Type B pancreatic cell (in vitro differentiated cells): ENCODE measurements at regions not wholly inside any gene's neighbourhood (a gene's known extent, or its start where the extent isn't known, plus 50 kb on each side); places are given as distances from the start of the nearest gene placed in this dataset.

Source experiments
- DNase-seq: peaks from one replicate; pipeline ENCODE4 v3.0.0; 2021; ENCODE audit warnings: mixed read lengths; ENCODE audit not compliant: unreplicated experiment; ENCODE audit errors: extremely low spot score
- H3K27ac Mint-ChIP-seq: 2 replicates; pipeline ENCODE4 v1.8.0; 2021; ENCODE audit warnings: mild to moderate bottlenecking, mixed read lengths
- H3K27me3 Mint-ChIP-seq: 2 replicates; pipeline ENCODE4 v1.8.0; 2021; ENCODE audit warnings: mixed read lengths
- H3K36me3 Mint-ChIP-seq: 2 replicates; pipeline ENCODE4 v1.8.0; 2021; ENCODE audit warnings: mixed read lengths
- H3K4me1 Mint-ChIP-seq: one replicate; pipeline ENCODE4 v1.8.0; 2021; ENCODE audit warnings: mixed read lengths; ENCODE audit not compliant: unreplicated experiment
- H3K4me3 Mint-ChIP-seq: 2 replicates; pipeline ENCODE4 v1.8.0; 2021; ENCODE audit warnings: mild to moderate bottlenecking, mixed read lengths
- H3K9me3 Mint-ChIP-seq: 2 replicates; pipeline ENCODE4 v1.8.0; 2021; ENCODE audit warnings: mixed read lengths
- TF ChIP-seq, protein P1 (sequence below): fragments of 200-600 bp; sonication (generic); conservative IDR thresholded peaks from 2 replicates; pipeline ENCODE4 v1.5.0; 2021; ENCODE audit warnings: antibody characterized with exemption, mild to moderate bottlenecking

DNA sequence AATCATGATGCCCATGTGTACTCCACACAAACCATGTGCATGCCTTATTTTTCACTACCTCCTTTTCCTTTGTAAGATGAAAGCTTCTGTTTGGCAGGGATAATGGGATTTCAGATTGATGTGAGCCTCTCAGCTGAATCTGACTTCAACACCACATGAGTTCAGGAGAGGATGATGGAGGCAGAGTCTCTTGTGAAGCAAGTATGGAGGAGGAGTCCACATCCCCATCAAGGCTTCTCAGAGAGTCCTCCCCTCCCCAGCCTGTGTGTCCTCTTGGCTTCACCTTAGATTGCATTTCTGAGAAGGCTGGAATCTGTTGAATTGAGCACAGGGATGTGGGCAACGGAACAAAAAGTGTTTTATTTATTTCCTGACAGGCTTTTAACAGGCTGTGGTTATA lies 370.4 kb downstream of the FAT3 start:
- Mint-ChIP-seq H3K27ac (no peak overlapping the region), H3K27me3 (no peaks in the 10 kb centered on the region), H3K4me3 (no peak overlapping the region), H3K4me1 (peaks cover 27% of the 10 kb centered on the region), H3K9me3 (peaks cover 5% of the 10 kb centered on the region), H3K36me3 (peaks cover 9% of the 10 kb centered on the region)
- DNase-seq = no peak
- TF ChIP-seq, protein P1, sequence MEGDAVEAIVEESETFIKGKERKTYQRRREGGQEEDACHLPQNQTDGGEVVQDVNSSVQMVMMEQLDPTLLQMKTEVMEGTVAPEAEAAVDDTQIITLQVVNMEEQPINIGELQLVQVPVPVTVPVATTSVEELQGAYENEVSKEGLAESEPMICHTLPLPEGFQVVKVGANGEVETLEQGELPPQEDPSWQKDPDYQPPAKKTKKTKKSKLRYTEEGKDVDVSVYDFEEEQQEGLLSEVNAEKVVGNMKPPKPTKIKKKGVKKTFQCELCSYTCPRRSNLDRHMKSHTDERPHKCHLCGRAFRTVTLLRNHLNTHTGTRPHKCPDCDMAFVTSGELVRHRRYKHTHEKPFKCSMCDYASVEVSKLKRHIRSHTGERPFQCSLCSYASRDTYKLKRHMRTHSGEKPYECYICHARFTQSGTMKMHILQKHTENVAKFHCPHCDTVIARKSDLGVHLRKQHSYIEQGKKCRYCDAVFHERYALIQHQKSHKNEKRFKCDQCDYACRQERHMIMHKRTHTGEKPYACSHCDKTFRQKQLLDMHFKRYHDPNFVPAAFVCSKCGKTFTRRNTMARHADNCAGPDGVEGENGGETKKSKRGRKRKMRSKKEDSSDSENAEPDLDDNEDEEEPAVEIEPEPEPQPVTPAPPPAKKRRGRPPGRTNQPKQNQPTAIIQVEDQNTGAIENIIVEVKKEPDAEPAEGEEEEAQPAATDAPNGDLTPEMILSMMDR = no peak

DNA sequence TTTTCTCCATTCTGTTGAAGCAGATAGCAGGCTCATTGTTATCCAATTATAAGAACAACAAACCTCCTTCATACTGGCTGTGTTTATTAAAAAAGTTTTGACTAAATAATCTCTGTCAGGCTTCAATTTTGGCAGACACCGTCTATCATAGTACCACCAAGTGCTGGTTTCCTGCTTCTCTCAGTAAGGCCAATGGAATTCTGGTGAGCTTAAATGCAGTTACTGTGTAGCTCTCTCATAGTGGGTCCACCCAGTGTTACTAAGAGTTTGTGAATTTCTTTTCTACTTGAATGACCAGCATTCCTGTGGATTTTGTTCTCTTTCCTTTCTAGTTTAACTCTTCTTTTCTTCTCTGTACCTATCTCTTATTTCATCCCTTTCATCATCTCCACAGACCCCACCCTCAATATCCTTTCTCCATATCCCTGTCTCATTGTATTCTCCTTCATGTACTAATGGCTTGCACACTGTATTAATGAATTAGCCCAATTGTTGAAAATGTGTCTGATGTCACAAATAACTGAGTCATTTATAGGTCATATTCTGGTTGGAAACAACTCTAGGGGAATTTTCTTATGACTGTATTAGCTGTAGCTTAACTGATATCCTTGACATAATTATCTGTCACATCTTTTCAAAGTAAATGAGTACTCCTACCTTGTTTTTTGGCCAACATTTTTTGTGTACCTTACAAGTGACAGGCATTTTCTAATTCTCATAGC lies 372.1 kb downstream of the FAT3 start:
- H3K4me1 Mint-ChIP-seq = peaks cover 12% of the 10 kb centered on the region
- no peak overlapping the region for H3K27ac Mint-ChIP-seq
- H3K9me3 Mint-ChIP-seq = peaks cover 5% of the 10 kb centered on the region
- DNase-seq = no peak
- H3K4me3 Mint-ChIP-seq = no peak overlapping the region
- H3K36me3 Mint-ChIP-seq = peaks cover 9% of the 10 kb centered on the region
- no peaks in the 10 kb centered on the region for H3K27me3 Mint-ChIP-seq
- TF ChIP-seq, protein P1 = no peak

DNA sequence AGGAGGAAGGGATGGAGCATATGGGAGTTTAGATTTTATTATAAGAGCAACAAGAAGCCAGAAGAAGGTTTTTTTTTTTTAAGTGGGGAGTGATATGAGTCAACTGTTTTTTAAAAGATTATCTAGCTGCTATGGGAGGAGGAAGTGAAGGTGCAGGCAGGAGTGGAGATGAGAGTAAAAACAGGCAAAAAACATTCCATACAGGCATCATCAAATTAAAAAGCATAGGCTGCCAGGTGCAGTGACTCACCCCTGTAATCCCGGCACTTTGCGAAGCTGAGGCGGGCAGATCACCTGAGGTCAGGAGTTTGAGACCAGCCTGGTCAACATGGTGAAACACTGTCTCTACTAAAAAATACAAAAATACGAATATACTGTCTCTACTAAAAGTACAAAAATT lies 368.4 kb upstream of the MTNR1B start:
- no peak for DNase-seq
- Mint-ChIP-seq H3K27me3 (no peaks in the 10 kb centered on the region), H3K36me3 (peaks cover 14% of the 10 kb centered on the region), H3K27ac (no peak overlapping the region), H3K4me1 (peaks cover 8% of the 10 kb centered on the region), H3K4me3 (no peak overlapping the region), H3K9me3 (peaks cover 5% of the 10 kb centered on the region)
- TF ChIP-seq, protein P1 = no peak

- H3K4me1 Mint-ChIP-seq = peaks cover 4% of the 10 kb centered on the region
Measured at GRCh38 chr11:92605667-92606066, 363.8 kb upstream of the MTNR1B start.

GRCh38 chr11:92607969-92608722 lies 361.3 kb upstream of the MTNR1B start:
- Mint-ChIP-seq H3K36me3 (peaks cover 5% of the 10 kb centered on the region), H3K4me3 (no peak overlapping the region), H3K4me1 (peaks cover 4% of the 10 kb centered on the region), H3K27ac (no peak overlapping the region), H3K9me3 (no peaks in the 10 kb centered on the region), H3K27me3 (no peaks in the 10 kb centered on the region)
- DNase-seq = no peak
- TF ChIP-seq, protein P1 = no peak

More at GRCh38 chr11:92605667-92606066, 363.8 kb upstream of the MTNR1B start:
- Mint-ChIP-seq H3K9me3 (no peaks in the 10 kb centered on the region), H3K36me3 (peaks cover 5% of the 10 kb centered on the region), H3K27ac (no peak overlapping the region), H3K4me3 (no peak overlapping the region), H3K27me3 (no peaks in the 10 kb centered on the region)
- DNase-seq = no peak
- TF ChIP-seq, protein P1 = no peak
